Hematopoietic multipotent progenitor cell treated with erythropoietin and hydrocortisone succinate and interleukin-3 and kit ligand, for 4 days (in vitro differentiated cells): ENCODE measurements at regions not wholly inside any gene's neighbourhood (a gene's known extent, or its start where the extent isn't known, plus 50 kb on each side); places are given as distances from the start of the nearest gene placed in this dataset.
"Not testable (repeated sequence)": the region's sequence is repeated elsewhere in the genome, so short reads cannot be mapped to it uniquely, and the experiment has no call there.

Experiments used
- DNase-seq: peaks from one replicate; pipeline ENCODE4 v3.0.0-alpha.2; 2015

DNA sequence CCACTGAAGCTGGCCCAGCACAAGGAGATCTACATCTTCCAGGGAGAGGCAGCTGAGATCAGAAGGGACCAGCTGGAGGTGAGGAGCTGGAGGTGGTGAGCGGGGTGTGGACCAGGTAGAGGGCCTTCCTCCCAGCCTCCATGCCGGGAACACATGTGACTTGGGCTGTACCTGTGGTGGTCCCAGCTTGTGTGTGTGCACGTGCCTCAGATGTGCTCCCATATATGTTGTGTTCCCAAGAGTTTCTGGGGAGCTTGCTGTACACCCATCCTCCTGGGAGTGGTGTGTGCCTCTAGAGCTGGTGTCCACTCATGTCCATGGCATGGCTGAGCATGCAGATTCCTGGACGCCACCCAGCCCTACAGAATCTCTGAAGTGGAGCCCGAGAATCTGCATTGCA, 183.7 kb upstream of the AKAP13 start:
- DNase-seq = not testable (repeated sequence)

DNA sequence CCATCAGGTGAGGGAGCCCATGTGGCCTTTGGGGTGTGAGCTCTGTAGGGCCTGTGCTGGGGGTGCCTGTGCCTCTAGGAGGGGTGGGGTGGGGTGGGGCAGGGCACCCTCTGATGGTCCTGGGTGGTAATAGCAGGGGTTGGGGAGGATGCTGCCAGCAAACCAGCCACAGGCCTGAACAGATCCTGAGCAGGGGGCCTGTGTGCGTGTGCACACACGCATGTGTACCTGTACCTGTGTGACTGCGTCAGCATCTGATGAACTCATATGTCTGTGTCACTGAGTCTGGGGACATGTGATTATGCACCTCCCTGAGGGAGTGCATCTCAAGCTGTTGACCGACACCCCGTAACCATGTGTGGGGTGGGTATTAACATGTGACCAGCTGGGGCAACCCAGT, 182.8 kb upstream of the AKAP13 start:
- DNase-seq = not testable (repeated sequence)

DNA sequence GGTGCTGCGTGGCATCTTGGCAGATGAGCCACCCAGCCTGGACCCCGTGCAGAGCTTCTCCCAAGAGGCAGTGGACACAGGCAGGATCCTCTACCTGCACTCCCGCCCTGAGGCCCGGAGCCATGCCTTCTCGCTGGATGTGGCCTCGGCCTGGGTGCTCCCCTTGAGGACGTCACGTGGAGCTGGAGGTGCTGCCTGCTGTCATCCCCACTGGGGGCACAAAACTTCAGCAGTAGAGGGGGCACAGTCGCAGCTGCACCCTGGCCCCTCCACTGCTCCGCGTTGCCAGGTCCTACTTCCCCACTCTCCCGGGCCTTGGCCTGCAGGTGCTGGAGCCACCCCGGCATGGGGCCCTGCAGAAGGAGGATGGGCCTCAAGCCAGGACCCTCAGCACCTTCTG, 182.0 kb upstream of the AKAP13 start:
- DNase-seq = not testable (repeated sequence)

DNA sequence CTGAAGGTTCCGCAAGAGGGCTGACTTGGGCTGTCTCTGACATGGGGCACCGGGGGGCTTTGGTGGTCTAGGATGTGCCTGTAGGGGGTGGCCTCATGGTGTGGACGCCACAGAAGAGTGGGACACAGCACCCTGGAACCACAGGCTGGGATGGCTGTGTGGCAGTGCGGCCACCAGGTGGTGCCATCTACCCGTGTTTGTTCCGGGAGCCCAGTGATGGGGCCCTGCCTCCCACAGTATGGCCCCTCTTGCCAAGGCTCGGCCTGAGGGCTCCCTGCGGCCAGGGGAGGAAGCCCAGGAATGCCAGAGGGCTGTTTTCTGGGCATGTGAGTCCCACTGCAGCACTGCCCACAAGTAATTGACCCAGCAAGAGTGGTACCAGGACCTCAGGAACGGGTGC, 180.2 kb upstream of the AKAP13 start:
- not testable (repeated sequence) for DNase-seq

DNA sequence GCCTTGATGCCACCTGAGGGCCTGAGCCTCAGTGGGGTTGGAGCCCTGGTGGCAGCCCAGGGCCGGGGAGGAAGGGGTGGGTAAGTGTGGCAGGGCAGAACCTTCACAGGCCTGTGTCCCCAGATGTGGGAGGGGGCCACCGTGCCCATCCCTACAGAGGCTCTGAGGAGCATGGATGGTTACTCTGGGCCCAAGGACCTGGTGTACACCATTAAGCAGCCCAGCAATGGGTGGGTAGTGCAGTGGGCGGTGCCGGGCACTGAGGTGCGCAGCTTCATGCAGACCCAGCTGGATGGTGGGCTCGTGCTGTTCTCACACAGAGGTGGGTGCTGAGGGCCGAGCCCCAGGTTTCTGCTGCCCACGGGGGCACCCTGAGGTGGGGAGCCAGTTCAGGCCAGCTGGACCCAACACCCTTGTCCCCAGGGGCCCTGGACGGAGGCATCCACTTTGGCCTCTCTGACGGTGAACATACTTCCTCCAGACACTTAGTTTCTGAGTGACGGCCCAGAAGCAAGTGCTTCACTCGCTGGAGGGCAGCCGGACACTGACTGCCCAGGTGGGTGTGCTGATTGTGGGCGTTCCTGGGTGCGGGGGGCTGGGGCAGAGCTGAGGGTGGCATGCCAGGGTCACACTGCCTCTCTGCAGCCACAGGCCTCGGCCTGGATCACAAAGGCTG, 179.1 kb upstream of the AKAP13 start:
- not testable (repeated sequence) for DNase-seq

DNA sequence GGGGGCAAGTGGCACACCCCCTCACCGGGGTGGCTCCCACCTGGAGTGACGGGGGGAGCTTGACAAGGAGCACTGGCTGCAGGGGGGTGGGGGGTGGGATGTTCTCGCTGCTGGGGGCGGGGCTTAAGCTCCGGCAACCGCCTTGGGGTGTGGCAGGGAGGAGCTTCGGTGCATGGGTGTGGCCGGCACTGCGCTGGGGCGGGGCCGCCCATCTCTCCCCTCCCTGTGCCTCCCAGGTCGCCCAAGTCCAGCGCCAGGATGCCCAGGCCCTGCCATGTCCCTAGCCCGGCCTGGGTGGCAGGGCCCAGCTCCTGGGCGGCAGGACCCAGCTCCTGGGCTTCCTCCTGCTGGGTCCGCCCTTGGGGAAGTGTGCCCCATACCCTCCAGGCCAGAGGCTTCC, 175.9 kb upstream of the AKAP13 start:
- DNase-seq = not testable (repeated sequence)

DNA sequence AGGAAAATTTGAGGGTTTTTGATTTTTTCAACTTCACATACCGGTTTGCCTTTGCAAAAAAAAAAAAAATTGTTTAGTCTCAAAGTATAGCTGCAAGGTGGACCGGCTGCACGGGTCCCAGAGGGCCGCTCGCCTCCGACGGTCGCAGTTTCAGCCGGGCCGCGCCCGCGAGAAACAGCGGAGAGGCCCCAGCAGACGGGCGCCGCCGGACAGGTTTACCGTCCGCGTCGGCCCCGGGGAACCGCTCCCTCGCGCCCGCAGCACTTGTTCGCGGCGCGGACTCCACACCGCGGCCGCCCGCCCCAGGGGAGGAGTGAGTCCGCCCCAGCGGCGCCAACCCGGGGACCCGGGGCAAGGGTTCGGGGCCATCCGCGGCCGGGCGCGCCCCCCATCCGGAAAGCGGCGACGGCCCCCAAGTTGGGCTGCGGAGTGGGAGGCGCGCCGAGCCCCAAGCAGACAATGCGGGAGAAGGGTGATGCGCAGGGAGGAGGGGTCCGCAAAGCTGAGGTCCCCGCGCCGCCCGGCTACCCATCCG, 146.5 kb upstream of the AKAP13 start:
- DNase-seq = not testable (repeated sequence)

DNA sequence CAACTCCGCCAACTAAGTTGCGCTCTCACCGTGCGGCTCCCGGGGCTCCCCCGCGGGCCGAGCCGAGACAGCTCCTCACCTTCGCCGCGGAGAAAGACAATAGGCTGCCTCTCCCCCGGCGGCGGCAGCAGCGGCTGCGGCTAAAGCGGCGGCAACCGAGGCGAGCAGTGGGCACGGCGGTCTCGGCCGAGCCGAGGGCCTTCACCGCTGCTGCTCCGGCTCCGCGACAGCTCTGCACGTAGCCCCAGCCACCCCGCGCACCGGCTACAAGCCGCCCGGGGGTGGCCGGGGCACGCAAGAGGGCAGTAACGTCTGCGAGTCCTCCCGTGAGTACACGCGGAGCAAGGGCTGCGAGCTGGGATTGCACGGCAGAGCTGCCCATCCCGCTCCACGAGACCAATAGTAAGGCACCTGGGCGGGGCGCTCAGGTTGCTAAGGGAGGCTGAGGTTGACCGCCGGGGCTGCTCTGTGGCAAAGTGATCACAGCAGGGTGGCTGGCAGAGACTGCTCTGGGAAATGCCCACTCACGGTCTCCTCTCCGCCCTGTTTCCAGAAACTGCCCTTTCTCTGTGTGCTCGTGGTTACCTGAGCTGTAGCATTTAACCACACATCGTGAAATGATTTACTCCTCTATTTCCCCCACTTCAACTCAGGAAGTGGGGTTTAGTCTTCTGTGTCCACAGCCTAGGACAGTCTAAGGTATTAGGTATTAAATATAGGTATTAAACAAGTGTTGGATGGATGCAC, 145.8 kb upstream of the AKAP13 start:
- not testable (repeated sequence) for DNase-seq

DNA sequence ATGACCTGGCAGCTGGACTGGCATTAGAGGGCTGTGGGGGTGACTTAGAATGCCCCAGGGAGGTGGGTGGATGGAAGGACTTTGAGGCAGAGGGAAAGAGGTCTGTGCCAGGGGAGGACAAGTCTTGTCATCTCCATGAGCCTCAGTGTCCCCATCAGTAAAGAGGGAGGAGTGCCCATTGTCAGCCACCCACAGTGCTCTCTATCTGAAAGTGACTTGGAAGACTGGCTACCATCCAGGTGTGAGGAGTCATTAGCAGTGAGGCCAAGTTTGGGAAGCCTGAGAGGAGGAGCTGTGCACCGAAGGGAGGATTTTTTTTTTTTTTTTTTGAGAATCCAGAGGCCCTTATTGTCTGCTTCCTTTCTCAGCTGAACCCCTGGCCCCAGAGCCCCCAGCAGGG, 136.3 kb upstream of the AKAP13 start:
- not testable (repeated sequence) for DNase-seq

DNA sequence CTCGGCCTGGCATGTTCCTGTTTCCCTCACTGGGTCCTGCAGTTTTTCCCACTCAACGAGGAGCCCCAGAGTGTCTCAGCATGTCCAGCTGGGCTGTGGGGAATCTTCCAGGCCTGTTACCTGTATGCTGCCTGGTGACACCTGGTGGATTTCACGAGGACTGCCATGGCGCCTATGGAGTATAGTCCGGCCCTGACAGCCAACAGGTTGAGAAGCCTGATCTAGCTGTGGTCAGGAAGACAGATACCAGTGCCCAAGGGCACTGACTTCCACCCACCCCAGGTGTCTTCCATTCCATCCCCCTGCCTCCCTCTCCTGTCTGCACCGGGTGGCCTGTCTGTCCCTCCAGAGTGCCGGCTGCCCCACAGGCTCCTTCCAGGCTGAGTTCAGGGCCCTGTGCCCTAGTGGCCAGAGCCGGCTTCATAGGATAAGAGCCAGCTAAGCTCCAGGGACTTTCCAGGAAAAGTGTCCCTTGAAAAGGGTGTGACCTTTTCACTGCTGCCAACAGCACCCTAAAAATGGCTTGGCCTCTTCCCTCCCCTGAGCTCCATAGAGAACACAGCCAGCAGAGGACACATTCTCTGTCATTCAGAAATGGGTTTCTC, 129.4 kb upstream of the AKAP13 start:
- DNase-seq = not testable (repeated sequence)

DNA sequence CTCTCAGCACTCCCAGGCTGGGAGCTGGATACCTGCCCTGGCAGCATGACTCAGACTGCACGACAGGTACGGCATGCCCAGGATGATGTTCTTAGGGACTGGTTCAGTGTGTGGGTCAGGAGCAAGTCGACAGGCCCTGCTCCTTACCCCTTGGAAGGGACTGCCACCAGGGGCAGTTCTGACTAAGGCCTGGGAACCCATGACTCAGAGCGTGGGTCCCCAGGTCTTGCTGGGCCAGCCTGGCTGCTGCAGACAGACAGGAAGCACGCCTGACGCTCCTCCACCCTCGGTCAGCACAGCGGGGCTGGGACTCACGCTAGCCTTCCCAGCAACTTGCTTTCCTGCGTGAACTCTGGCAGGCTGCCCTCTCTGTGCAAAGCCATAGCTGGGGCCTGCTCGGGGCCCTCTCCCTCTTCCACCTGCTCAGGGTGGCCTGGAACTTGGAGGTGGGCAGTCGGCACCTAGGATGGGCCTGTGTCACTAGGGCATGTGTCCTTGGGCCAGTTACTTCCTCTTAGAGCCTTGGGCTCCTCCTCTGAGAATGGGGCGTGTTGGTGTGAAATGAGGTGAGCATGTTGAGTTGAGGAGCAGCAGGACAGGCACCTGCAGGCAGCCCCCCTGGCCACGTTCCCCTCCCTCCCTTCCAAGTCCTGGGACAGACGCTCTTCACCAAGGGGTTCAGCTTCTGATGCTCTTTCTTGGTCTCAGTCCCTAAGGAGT, 127.0 kb upstream of the AKAP13 start:
- peak; percentile 6 for DNase-seq

DNA sequence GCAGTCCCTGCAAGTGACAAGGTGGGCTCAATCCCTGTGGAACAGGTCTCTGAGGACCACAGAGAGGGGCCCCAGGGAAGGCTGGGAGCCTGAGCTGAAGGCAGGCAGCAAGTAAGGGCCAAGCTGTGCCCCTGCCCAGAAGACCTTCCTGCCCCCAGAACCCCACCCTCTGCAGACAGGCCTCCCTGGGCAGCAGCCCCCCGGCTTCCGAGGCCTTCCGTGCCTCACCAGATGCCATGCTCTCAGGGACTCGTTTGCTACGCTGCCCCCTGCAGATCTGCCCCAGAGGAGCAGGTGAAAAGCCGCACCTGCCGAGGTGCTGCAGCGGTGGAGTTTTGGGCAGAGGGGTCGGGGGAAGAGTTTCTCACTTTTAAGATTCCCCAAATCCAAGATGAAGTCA, 125.4 kb upstream of the AKAP13 start:
- not testable (repeated sequence) for DNase-seq

DNA sequence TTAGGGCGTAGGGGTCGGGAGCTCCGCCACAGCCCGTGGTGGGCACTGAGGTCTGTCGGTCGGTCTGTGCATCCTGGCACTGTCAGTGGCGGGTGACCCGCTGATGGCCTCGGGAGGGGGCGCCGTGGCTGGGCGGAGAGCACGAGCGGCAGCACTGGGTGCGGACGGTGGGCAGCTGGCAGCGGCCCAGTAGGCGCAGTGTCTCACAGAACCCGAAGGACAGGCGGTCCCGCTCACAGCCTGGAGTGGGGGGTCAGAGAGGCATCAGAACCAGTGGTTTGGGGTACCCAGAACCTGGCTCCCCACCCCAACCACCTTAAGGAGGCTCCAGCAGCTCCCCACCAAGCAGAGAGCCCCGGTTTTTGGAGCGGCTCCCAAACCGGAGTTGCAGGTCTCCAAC, 124.9 kb upstream of the AKAP13 start:
- not testable (repeated sequence) for DNase-seq

DNA sequence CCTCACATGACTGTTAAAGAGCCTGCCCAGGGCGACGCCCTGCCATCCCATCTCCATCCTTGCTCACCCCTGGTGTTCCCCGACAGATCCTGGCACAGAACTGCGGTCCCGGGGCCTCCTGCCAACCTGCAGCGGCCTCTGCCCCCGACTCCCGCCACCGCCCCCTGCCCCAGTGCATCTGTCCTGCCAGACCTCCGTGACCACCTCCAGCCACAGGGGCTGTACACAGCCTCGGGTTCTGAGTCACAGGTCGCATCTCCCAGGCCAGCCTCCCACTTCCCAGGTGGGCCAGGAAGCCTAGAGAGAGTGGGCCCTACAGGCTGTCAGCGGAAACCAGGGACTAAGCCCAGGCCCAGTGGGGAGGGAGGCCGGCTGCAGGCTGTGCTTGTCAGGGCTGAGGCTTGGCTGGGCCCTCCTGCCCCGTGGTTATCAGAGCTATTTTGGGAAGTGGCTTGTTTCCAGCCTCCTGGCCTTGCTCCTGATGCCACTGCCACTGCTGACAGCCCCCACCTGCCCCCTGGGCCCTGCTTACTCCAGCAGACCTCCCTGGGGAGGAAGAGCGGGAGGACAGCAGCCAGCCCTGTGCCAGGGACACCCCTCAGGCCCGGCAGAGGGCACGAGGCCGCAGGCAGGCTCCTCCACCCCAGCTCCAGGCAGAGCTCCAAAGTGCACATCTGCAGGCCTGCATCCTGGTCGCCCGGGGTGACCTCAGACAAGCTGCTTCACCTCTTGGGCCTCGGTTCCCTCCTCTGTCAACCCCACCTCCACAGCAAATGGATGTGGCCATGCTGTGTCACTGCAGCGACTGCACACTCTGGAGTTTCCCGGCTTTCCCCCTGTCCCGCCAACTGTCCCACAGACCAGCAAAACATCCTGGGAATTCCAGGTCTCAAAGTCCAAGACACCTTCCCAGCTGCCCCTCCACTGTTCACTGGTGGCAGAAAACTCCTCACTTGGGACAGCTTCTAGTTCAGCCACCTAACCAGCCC, 124.1 kb upstream of the AKAP13 start:
- not testable (repeated sequence) for DNase-seq

DNA sequence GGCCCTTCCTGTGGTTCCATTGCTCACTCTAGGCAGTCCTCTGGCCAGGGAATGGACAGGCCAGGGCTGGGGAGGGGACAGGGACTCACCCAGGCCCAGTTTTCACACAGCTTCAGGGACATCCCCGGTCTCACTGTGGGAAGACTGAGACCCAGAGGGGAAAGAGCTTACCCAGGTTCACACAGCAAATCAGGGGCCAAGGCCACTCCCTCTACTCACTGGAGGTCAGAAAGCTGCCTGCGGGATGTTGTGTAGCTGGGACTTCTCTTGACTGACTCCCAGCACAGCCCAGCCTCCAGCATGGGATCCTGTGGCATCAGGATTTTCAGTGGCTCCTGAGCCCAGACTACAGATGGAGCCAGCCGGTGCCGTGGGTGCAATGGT, 122.3 kb upstream of the AKAP13 start:
- DNase-seq = not testable (repeated sequence)

DNA sequence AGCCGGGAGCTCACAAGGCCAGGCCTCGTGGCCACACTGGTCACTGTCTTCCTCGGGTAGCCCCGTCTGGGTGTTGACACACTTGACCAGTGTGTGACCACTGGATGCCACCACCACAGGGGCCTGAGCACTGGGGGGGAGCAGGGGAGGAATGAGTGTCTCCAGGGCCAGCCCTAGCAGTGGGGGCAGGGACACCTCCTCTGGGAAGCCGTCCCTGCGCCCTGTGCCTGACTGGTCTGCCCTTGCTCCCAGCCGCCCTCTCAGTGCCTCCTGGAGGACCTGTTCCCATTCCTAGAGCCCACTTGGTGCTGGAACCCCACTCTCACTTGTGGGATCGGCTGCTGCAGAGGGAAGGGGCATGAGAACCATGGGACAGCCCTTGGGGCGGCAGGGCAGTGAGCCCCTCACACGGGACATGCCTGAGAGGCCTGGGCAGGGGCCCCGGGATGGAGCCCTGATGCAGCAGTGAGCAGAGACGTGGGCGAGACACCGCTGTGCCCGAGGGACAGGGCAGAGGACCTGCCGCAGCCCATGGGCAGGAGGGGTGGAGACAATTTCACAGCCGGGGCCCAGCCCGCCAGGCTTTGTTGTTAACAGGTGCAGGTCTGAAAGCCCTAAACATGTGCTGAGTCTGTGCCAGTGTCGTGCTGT, 121.7 kb upstream of the AKAP13 start:
- not testable (repeated sequence) for DNase-seq

DNA sequence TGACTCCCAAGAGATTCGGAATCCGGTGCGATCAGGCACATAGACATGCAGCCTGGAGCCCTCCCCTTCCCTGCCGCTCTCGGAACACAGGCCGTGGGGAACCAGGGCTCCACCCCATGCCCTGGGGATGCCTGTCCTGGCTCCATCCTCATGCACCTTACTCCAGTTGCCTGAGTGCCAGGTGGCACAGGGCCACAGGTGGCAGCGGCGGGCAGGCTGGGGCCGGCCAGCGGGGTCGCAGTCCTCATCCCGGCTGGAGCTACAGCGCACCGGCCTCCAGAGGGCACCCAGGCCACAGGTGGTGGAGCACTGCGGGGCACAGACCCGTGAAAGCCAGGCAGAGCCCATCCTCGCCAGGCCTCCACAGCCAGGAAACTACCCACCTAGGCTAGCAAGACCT, 119.9 kb upstream of the AKAP13 start:
- DNase-seq = not testable (repeated sequence)

DNA sequence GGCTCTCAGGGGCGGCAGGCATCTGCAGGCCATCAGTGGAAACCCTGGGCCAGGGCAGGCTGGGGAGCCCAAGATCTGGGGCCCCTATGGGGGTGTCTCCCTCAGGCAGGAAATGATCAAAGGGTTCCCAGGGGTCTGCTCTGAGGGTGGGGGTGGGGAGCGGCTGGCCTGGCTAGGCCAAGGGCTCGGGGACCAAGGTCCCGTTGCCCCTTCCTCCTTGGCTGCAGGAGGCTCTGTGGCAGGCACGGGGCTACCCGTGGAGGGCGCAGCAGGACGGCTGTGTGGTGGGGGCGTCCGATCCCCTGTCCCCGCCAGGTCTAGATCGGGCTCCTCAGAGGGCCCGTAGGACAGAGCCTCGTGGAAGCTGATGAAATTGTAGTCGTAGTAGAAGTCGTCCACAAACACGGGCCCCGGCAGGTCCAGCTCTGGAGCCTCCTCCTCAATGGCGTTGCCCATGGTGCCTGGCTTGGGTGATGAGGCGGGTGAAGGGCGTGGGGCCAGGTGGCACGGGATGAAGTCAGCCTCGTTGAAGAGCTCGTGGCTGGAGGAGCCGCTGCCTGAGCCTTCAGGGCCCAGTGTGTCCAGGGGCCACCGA, 117.8 kb upstream of the AKAP13 start:
- not testable (repeated sequence) for DNase-seq

DNA sequence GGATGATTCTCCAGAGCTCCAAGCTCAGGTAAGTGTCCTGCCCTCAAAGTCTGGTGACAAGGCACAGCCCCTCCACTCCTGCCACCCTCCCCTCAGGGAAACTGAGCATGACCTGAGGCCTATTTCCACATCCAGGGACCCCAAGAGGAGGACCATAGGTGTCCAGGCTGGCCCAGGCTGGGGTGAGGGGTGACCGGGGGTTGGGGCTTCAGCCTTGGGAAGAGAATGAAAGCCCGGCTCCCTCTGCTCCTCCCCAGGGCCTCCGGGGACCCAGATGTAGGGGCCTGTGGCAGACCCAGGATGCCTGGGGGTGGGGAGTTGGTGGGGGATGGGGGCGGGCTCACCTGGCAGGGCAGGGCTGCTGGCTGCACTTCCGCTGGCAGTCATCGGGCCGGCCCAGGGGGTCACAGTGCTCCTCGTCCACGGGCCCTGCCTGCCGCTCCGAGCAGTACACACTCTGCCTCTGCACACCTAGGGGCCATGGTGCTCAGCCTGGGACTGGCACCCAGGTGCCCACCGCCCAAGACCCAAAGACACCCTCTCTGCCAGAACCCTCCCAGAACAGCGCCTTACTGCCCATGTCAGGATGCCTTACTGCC, 116.5 kb upstream of the AKAP13 start:
- not testable (repeated sequence) for DNase-seq

DNA sequence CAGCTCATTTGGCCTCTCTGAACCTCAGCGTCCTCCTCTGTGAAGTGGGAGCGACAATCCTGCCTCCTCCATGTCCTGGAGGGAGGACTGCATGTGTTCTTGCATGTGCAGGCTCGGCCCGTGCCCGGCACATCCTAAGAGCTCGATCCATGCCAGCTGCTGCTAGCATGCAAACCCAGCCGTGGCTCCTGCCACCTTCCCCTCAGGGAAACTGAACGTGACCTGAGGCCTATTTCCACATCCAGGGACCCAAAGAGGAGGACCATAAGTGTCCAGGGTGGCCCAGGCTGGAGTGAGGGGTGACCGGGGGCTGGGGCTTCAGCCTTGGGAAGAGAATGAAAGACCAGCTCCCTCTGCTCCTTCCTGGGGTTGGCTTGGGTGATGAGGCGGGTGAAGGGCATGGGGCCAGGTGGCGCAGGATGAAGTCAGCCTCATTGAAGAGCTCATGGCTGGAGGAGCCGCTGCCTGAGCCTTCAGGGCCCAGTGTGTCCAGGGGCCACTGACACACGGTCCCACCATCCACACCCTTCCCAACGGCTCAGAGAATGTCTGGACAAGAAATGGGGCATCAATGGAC, 115.7 kb upstream of the AKAP13 start:
- DNase-seq = not testable (repeated sequence)
